GM21528 (cell line): ENCODE measurements at regions not wholly inside any gene's neighbourhood (a gene's known extent, or its start where the extent isn't known, plus 50 kb on each side); places are given as distances from the start of the nearest gene placed in this dataset.

Experiments
- ATAC-seq: cut with Tn5 transposase; IDR thresholded peaks from one replicate; pipeline ENCODE4 v1.9.1; 2021; ENCODE audit warnings: mild to moderate bottlenecking, moderate library complexity; ENCODE audit not compliant: unreplicated experiment, low FRiP score

DNA sequence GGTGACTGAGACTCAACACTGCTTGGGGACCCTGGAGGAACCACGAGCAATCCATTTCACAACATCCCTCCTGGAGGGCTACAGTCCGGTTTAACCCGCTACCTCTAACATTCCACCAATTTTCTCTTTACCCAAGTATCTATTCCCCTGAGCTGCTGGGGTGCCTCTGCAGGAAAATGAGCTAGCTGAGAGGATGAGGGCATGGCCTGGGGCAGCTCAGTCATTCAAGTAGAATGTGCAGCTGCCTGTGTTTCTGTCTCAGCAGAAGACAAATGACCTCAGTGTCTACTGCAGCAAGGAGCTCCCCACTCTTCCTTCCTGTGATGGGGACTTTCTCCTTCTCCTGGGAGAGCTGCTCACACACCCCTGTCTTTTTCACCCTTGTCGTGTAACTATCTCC lies 120.8 kb downstream of the ZNF518B start:
- ATAC-seq: no peak

DNA sequence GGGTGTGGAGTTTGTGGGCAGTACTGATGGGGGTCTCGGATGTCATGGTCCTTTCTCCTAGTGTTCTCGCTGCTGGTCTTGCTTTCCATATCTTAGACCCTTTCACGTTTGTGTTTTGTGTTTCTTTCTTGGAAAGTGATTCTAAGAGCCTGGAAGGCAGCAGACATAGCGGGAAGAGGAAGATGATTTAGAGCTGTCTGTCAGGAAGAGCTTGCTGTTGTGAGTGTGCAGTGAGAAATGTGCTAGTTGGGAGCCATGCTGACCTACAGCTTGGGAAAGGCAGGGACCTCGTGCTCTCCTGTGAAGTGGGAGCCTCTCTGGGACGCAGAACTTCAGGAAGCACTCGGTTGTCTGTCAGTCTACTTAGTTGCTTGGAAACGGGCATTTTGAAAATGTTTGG lies 122.2 kb downstream of the ZNF518B start:
- ATAC-seq: no peak

DNA sequence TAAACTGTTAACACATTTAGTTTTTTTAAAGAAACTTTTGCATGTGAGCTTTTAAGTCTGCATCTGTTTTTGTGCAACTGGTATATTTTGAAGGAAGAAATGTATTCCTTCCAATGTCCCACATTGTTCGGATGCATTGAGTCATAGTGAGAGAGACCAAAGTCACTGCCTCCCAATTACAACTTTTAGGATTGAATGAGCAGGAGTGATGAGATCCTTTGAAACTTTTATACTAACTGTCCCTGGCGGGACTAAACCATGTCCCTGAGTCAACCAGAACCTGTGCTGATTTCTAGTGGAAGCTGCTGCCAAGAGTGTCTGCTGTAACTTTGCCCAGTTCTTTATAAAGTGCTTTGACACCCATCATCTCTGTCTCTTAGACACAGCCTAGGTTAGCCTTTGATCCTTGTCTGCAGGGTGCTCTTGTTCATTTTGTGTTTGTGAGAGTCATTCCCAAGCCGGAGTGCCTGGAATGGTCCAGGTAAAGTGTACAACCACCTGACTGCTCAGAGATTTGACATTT lies 122.7 kb downstream of the ZNF518B start:
- no peak for ATAC-seq

DNA sequence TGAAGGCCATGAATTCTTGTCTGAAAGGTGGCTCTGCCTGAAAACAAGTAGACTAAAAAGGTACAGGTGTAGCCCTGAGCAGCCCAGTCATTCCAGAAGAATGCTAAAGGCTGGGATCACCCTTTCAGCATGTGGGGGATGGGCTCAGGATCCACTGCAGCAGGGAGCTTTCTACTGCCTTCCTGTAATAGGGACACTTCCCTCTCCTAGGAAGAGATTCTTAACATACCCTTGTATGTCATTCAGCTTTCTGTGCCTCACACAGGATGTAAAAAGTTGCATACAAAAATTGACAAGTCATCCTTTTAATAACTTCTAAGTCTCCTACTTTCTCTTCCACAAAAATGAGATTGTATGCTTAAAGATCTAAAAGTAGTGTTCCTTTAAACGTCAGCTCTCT lies 123.3 kb downstream of the ZNF518B start:
- no peak for ATAC-seq

DNA sequence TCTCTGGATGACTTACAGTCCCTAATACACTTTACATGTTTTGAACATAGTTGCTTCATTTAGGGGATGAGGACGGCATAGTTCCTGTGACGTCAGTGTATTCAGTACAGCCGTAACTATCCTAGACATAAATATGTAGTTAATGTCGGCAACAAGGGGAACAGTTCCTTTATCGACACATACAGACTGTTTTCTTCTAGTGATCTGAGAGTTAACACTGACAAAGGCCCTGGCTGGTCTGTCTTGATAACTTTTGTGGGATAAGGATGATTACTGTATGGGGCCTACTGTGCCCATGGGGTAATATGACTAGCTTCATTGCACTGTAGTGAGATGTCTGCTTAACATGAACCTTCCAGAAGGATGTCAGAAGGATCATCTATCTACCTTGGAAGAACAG lies 131.2 kb downstream of the ZNF518B start:
- ATAC-seq: no peak

DNA sequence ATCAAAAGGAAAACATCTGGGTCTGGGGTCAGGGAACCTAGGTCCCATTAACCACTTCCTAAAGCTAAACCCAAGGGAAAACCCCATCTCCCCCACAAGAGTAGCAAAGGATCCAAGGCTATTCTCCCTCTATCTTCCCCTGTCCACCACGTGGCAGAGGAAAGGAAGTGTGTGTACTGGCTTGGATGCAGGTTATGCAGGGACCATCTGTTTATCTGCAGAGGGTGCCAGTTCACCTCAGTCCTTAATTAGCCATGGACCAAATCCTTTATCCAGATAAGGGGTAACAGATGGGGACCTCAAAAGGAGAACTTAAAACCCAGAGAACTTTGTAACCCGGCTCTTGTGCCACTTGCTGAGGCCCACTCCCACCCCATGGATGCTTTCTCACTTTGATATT lies 135.3 kb downstream of the ZNF518B start:
- ATAC-seq: no peak

DNA sequence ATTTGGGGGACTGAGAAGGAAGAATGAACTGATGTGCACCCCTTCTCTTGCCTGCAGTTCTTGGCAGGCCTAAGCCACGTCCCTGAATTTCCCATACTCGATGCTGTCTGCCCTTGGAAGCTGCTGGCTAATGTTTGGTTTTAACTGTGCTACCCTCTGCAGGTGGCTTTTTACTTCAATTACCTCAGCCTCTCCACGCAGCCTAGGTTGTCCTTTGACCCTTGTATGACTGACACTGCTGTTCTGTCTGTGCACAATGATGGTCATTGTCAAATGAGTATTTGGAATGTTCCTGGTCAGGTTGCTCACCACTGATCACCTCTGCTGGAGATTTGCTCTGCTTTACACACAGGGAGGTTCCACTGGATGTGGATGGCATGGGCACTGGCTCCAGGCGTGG lies 137.1 kb downstream of the ZNF518B start:
- ATAC-seq: no peak

DNA sequence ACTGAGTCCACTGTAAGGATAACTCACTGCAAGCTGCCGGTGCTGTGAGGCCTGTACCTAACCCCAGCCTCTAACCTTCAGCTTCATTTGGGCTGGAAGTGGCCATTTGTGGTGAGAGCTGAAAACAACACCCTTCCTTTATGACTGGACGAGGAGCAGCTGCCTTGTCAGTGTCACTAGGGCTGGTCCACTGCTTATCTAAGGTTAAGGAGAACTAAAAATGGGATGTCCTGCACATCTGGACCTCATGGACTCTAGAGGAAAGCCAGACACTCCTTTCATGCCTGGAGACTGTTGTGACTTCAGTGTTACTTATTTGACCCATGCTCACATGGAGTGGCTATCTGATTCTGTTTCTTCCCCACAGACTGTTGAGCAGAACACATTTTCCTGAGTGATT lies 139.9 kb downstream of the ZNF518B start:
- no peak for ATAC-seq

DNA sequence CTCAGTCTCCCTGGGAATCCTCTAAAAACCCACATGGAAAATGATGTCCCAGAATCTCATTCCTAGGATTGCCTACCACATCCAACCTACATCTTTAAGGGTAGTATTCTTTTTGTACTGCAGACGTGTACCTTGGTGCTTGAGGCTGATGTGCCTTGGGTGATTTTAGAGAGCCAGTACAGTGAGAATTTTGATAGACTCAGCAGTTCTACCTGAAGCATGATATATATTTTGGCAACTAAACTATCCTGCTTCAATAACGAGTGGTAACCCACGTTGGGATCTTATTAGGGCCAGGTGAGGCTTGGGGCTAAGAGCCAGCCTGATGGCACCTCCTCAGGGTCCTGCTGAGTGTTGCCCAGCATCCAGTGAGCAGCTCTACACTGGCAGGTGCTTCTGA lies 140.4 kb downstream of the ZNF518B start:
- no peak for ATAC-seq

DNA sequence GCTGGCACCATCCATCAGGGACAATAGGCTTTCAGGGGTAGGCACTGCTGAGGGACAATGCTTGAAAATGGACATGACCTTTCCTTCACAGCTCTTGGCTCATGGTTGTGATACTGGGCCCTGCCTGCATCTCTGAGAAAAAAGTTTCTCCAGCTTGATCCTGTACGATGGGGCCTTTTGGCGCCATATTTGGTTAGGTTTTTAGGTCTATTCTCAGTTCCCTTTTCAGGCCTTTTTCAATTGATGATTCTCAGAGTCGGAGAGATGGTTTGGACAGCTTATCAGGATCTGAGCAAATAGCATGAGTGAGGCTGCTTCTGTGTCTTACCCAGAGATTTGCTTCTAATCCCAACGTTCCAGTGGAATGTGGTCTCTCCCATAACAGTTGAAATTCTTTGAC lies 141.6 kb downstream of the ZNF518B start:
- ATAC-seq: no peak

DNA sequence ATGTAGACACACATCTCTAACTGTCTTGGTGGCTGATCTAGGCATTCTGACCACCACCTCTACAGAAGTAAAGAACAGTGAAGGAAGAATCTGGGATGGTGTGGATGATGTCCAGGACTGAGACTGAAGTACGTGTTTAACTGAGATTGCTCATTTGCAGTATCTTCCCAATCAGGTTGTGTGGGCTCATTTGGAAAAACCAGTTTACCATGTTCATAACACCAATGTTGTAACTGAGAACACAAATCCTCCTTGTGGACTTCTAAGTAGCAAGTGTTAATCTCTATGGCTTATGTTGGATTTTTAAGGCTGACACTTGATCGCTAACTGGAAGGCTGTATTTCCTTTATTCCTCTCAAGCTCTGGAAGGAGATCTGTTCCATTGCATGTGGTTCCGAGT lies 144.7 kb downstream of the ZNF518B start:
- ATAC-seq: no peak

DNA sequence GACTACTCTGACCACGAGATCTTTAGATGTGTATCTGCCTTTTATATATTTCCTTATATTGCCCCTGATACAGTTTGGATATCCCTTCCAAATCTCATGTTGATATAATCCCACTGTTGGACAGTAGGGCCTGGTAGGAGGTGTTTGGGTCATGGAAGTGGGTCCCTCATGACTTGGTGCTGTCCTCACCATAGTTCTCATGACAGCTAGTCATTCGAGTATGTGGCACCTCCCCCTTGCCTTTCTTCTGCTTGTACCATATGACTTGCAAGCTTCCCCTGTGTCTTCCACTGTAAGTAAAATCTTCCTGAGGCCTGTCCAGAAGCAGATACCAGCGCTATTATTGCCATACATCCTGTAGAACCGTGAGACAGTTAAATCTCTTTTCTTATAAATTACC lies 145.3 kb downstream of the ZNF518B start:
- ATAC-seq: no peak

DNA sequence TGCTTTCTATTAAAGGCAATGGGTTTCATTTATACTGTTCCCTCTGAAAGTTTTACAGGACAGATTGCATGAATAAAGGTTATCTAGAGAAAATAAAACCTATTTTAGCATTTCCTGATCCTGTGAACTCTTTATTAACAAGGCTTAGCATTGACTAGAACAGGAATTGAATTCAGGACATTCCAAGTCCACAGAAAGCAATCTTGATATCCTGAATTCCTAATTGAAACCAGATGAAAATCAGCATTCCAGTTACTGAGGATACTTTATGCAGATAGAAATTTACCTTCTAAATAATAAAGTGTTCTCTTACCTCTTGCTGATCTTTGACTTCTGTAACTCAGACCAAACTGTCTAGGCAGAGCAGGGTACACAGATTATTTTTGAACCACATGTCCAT lies 151.4 kb downstream of the ZNF518B start:
- no peak for ATAC-seq

DNA sequence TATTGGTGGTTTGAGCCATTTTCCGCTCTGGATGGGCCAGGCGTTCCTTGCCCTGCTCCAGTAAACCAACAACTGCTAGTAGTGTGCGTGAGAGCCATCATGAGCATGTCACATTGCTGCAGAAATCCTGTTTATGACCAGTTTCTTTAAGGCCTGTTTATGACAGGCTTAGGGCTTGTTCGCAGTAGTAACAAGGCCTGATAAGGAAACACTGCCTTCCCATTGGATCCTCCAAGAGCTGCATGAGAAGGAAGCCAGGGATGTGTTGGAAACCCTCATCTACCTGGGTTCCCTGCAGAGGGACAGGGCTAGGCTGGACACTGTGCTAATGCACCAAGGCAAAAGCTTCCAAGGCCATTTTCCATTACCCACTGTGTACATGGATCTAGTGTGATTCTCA lies 153.9 kb downstream of the ZNF518B start:
- ATAC-seq: no peak

DNA sequence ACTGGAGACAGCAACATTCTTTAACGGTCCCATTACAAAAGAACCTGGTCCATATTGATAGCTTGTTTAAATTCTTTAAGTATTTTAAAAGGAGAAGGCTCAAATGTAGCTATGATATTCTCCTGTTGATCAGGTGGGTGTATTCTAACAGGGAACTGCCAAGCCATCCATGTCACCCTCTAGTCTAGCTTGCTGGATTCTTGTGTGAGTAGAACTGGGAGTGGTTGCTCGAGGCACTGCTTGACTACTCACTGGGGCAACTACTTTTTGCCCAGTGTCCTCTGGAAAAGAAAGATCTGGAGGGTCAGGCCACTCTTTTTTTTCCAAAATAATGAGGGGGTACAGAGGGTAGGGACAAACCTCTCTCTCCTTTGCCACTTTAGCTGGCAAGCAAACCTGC lies 155.1 kb downstream of the ZNF518B start:
- ATAC-seq: no peak

DNA sequence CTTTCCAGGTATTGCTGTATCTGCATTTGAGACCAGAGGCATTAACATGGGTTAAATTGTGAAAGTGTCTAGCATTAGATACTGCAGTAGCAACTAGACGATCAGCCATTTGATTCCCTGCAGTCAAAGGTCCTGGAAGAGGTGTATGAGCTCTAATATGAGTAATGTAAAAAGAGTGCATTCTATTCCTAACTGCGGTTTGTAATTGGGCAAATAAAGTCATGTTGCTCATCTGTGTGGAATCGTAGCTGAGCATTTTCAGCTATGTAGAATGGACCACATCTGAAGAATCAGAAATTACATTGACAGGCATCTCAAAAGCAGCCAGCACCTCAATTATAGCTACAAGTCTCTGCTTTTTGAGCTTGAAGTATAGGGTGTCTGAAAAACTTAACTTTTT lies 157.6 kb downstream of the ZNF518B start:
- no peak for ATAC-seq

DNA sequence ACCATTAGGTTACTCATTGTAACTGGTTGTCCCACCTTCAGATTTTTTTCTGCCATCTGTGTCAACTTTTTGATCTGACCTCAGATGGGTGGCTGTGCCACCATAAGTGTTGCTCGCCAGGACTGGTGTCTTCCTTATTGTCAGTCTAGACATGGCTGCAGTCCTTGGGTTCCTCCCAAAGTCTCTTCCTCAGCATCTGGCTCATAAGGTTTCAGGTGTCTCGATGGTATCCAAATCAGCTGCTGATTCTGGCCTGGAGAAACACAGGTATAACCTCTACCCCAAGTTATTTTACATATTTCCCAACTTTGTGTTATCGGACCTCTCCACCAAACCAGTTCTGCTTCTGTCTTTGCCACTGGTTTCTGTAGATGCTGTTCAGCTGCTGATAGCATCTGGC lies 158.5 kb downstream of the ZNF518B start:
- no peak for ATAC-seq

DNA sequence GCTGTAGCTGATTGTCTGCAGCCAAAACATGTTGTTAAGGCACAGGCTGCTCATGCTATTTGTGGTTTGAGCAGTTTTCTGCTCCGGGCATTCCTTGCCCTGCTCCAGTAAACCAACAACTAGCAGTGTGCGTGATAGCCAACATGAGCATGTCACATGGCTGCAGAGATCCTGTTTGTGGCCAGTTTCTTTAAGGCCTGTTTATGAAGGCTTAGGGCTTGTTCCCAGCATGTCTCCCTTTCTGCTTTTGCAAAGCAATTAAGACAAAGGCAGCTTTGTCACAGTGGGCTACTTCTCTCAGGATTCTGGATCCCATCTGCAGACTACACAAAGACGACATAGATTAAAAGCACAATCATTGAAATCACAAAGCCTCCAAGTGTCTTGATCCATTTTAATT lies 160.5 kb downstream of the ZNF518B start:
- no peak for ATAC-seq

DNA sequence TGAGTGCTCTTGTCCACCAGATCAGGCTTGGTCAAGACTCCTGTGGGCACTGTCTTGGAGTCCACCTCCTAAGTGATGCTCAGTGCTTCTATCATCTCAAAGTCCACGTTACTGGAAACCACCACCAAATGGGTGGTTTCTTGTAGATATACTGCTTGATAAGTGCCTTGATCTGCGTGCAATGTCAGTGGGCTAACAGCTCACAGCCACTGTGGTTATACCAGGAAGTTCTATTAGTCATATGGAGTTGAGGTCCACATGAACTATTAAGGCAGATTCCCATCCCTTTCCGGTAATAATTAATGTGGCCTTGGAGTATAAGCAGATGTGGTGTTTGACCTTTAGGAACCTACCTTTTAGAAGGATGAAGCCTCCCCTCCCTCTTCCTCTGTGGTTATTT lies 161.9 kb downstream of the ZNF518B start:
- ATAC-seq: no peak

DNA sequence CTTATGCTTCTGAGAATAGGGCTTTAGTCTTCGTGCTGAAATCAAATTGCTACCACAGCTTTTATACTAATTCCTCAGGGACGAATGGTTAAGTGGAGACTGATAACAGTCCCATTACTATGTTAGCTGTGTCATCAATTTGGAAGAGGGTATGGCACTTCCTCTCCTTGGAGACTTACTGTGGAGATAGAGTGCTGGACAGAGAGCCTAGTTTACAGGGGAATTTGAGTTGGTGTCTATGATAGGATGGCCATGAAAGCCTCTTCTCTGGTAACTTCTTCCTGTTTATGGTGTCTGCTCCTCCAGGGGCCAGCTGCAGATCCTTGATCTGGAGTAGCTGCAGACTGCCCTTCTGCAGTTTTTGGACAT lies 167.7 kb downstream of the ZNF518B start:
- no peak for ATAC-seq

DNA sequence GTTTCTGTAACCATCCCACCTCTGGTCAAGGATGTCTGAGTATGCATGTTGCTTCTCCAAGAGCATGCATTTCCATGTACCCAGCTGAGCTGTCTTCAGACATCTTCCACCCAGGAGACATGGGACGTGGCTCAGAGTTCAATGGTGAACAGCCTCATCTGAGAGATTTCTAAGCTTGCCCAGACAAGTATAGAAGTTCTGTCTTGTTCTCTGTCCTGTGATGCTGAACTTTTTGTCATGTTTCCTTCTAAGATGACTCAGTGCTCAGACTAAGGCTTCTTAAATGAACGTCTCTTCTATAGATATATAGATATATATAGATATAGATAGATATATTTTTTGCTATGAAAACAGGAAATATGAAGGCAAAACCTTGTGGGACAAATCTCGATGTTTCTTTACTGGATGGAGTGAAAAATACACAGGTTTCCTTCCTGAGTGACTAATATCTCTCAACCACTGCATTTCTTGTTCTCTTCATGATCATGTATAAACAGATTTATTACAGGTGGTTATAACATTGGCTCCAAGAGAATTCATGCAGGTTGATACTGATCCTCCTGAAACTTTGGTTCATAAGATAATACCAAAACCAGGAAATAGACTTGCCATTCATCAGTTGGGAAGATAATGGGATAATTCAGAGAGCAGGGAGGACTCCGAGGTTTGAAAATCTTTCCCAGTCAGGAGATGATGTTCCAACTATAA lies 168.2 kb downstream of the ZNF518B start:
- ATAC-seq: no peak

DNA sequence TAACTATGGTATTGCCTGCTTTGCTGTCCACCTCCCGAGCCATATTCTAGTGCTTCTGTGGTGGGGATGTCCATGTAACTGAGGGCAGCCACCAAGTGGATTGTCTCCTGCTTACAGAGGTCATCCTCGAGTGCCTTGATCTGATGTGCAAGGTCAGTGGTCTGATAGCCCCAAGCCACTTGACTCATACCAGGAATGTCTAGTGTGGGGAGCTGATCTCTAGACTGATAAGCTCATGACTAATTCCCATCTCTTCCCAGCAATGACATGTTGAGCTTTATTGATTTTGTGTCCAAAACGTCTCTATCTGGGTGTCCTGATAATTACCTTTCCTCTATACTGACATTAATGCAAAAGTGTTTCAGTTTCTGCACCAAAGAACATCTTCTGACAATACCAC lies 168.4 kb upstream of the WDR1 start:
- ATAC-seq: no peak

DNA sequence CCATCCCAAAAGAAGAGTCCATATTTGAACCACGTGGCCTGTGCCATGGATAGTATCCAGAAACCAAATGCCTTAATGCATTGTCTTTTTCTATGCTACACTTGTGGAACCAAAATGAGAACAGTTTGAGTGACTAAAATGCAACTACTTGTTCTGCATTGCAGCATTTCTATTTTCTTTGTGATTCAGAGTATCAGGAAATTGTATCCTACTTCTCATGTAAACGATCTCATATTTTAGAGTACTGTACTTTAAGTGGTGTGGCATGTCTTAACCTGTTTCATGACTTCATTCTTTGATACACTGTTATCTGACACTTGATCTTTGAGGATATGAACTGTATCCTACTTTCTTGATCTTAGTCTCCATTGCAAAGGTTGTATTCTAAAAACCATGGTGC lies 167.2 kb upstream of the WDR1 start:
- ATAC-seq: no peak
